ENCODE measurements at regions not wholly inside any gene's neighbourhood (a gene's known extent, or its start where the extent isn't known, plus 50 kb on each side); places are given as distances from the start of the nearest gene placed in this dataset.

GRCh38 chr7:16187131-16187530 lies 234.2 kb downstream of the CRPPA start:
- Histone ChIP-seq H3K4me3 (ENCODE audit: low read length) (no peak overlapping the region), H3K4me1 (ENCODE audit: insufficient read depth, low read length) (no peaks in the 10 kb centered on the region), H2AFZ (ENCODE audit: low read depth, low read length) (no peak overlapping the region), H3K9me3 (ENCODE audit: low read length) (no peaks in the 10 kb centered on the region), H3K27me3 (ENCODE audit: insufficient read depth, low read length) (no peaks in the 10 kb centered on the region), H3K36me3 (ENCODE audit: insufficient read depth, low read length) (no peaks in the 10 kb centered on the region)

- H3K27me3 ChIP-seq (ENCODE audit: insufficient read depth, low read length) = no peaks in the 10 kb centered on the region
- no peaks in the 10 kb centered on the region for H3K36me3 ChIP-seq (ENCODE audit: insufficient read depth, low read length)
- no peak overlapping the region for H3K4me3 ChIP-seq (ENCODE audit: low read length)
- H3K4me1 ChIP-seq (ENCODE audit: insufficient read depth, low read length) = no peaks in the 10 kb centered on the region
- no peaks in the 10 kb centered on the region for H3K9me3 ChIP-seq (ENCODE audit: low read length)
- no peak overlapping the region for H2AFZ ChIP-seq (ENCODE audit: low read depth, low read length)
Measured at GRCh38 chr7:16178585-16178984, 242.8 kb downstream of the CRPPA start.

- H3K36me3 ChIP-seq (ENCODE audit: insufficient read depth, low read length) = no peaks in the 10 kb centered on the region
- H3K9me3 ChIP-seq (ENCODE audit: low read length) = no peaks in the 10 kb centered on the region
- no peak overlapping the region for H3K4me3 ChIP-seq (ENCODE audit: low read length)
- H3K27me3 ChIP-seq (ENCODE audit: insufficient read depth, low read length) = no peaks in the 10 kb centered on the region
- no peaks in the 10 kb centered on the region for H3K4me1 ChIP-seq (ENCODE audit: insufficient read depth, low read length)
- no peak overlapping the region for H2AFZ ChIP-seq (ENCODE audit: low read depth, low read length)
Measured at GRCh38 chr7:16178092-16178491, 243.2 kb downstream of the CRPPA start.

- H3K9me3 ChIP-seq (ENCODE audit: low read length) = no peaks in the 10 kb centered on the region
- no peak overlapping the region for H2AFZ ChIP-seq (ENCODE audit: low read depth, low read length)
- H3K36me3 ChIP-seq (ENCODE audit: insufficient read depth, low read length) = no peaks in the 10 kb centered on the region
- no peaks in the 10 kb centered on the region for H3K27me3 ChIP-seq (ENCODE audit: insufficient read depth, low read length)
- H3K4me1 ChIP-seq (ENCODE audit: insufficient read depth, low read length) = no peaks in the 10 kb centered on the region
- H3K4me3 ChIP-seq (ENCODE audit: low read length) = no peak overlapping the region
Measured at GRCh38 chr7:16174253-16174652, 247.1 kb downstream of the CRPPA start.

GRCh38 chr7:16172366-16172765 lies 249.0 kb downstream of the CRPPA start:
- Histone ChIP-seq H3K4me3 (ENCODE audit: low read length) (no peak overlapping the region), H2AFZ (ENCODE audit: low read depth, low read length) (no peak overlapping the region), H3K27me3 (ENCODE audit: insufficient read depth, low read length) (no peaks in the 10 kb centered on the region), H3K4me1 (ENCODE audit: insufficient read depth, low read length) (no peaks in the 10 kb centered on the region), H3K36me3 (ENCODE audit: insufficient read depth, low read length) (no peaks in the 10 kb centered on the region), H3K9me3 (ENCODE audit: low read length) (no peaks in the 10 kb centered on the region)

- no peaks in the 10 kb centered on the region for H3K36me3 ChIP-seq (ENCODE audit: insufficient read depth, low read length)
- no peak overlapping the region for H2AFZ ChIP-seq (ENCODE audit: low read depth, low read length)
- H3K9me3 ChIP-seq (ENCODE audit: low read length) = no peaks in the 10 kb centered on the region
- no peak overlapping the region for H3K4me3 ChIP-seq (ENCODE audit: low read length)
- H3K27me3 ChIP-seq (ENCODE audit: insufficient read depth, low read length) = no peaks in the 10 kb centered on the region
- H3K4me1 ChIP-seq (ENCODE audit: insufficient read depth, low read length) = no peaks in the 10 kb centered on the region
Measured at GRCh38 chr7:16171928-16172327, 249.4 kb downstream of the CRPPA start.

GRCh38 chr7:16170671-16171070 lies 250.7 kb downstream of the CRPPA start:
- no peaks in the 10 kb centered on the region for H3K9me3 ChIP-seq (ENCODE audit: low read length)
- no peaks in the 10 kb centered on the region for H3K4me1 ChIP-seq (ENCODE audit: insufficient read depth, low read length)
- H3K36me3 ChIP-seq (ENCODE audit: insufficient read depth, low read length) = no peaks in the 10 kb centered on the region
- no peak overlapping the region for H3K4me3 ChIP-seq (ENCODE audit: low read length)
- no peak overlapping the region for H2AFZ ChIP-seq (ENCODE audit: low read depth, low read length)
- no peaks in the 10 kb centered on the region for H3K27me3 ChIP-seq (ENCODE audit: insufficient read depth, low read length)

GRCh38 chr7:16169537-16169936 lies 251.8 kb downstream of the CRPPA start:
- Histone ChIP-seq H2AFZ (ENCODE audit: low read depth, low read length) (no peak overlapping the region), H3K27me3 (ENCODE audit: insufficient read depth, low read length) (no peaks in the 10 kb centered on the region), H3K4me3 (ENCODE audit: low read length) (no peak overlapping the region), H3K36me3 (ENCODE audit: insufficient read depth, low read length) (no peaks in the 10 kb centered on the region), H3K4me1 (ENCODE audit: insufficient read depth, low read length) (no peaks in the 10 kb centered on the region), H3K9me3 (ENCODE audit: low read length) (no peaks in the 10 kb centered on the region)

- Histone ChIP-seq H3K9me3 (ENCODE audit: low read length) (no peaks in the 10 kb centered on the region), H3K4me3 (ENCODE audit: low read length) (no peak overlapping the region), H3K27me3 (ENCODE audit: insufficient read depth, low read length) (no peaks in the 10 kb centered on the region), H3K4me1 (ENCODE audit: insufficient read depth, low read length) (no peaks in the 10 kb centered on the region), H3K36me3 (ENCODE audit: insufficient read depth, low read length) (no peaks in the 10 kb centered on the region), H2AFZ (ENCODE audit: low read depth, low read length) (no peak overlapping the region)
Measured at GRCh38 chr7:16167526-16167925, 253.8 kb downstream of the CRPPA start.

GRCh38 chr7:16144361-16144760 lies 277.0 kb downstream of the CRPPA start:
- Histone ChIP-seq H3K4me1 (ENCODE audit: insufficient read depth, low read length) (peaks cover 12% of the 10 kb centered on the region), H3K4me3 (ENCODE audit: low read length) (no peak overlapping the region), H3K27me3 (ENCODE audit: insufficient read depth, low read length) (no peaks in the 10 kb centered on the region), H3K9me3 (ENCODE audit: low read length) (peaks cover 7% of the 10 kb centered on the region), H3K36me3 (ENCODE audit: insufficient read depth, low read length) (no peaks in the 10 kb centered on the region), H2AFZ (ENCODE audit: low read depth, low read length) (no peak overlapping the region)

GRCh38 chr7:16137944-16138343 lies 283.4 kb downstream of the CRPPA start:
- no peaks in the 10 kb centered on the region for H3K27me3 ChIP-seq (ENCODE audit: insufficient read depth, low read length)
- H3K36me3 ChIP-seq (ENCODE audit: insufficient read depth, low read length) = no peaks in the 10 kb centered on the region
- no peak overlapping the region for H3K4me3 ChIP-seq (ENCODE audit: low read length)
- H3K9me3 ChIP-seq (ENCODE audit: low read length) = no peaks in the 10 kb centered on the region
- H3K4me1 ChIP-seq (ENCODE audit: insufficient read depth, low read length) = peaks cover 12% of the 10 kb centered on the region
- H2AFZ ChIP-seq (ENCODE audit: low read depth, low read length) = no peak overlapping the region

GRCh38 chr7:16136896-16137295 lies 284.4 kb downstream of the CRPPA start:
- H3K36me3 ChIP-seq (ENCODE audit: insufficient read depth, low read length) = no peaks in the 10 kb centered on the region
- H3K9me3 ChIP-seq (ENCODE audit: low read length) = no peaks in the 10 kb centered on the region
- peaks cover 11% of the 10 kb centered on the region for H3K4me1 ChIP-seq (ENCODE audit: insufficient read depth, low read length)
- no peak overlapping the region for H2AFZ ChIP-seq (ENCODE audit: low read depth, low read length)
- H3K4me3 ChIP-seq (ENCODE audit: low read length) = no peak overlapping the region
- H3K27me3 ChIP-seq (ENCODE audit: insufficient read depth, low read length) = no peaks in the 10 kb centered on the region

GRCh38 chr7:16135658-16136057 lies 285.7 kb downstream of the CRPPA start:
- no peaks in the 10 kb centered on the region for H3K27me3 ChIP-seq (ENCODE audit: insufficient read depth, low read length)
- H3K9me3 ChIP-seq (ENCODE audit: low read length) = no peaks in the 10 kb centered on the region
- no peak overlapping the region for H3K4me3 ChIP-seq (ENCODE audit: low read length)
- H2AFZ ChIP-seq (ENCODE audit: low read depth, low read length) = no peak overlapping the region
- H3K36me3 ChIP-seq (ENCODE audit: insufficient read depth, low read length) = no peaks in the 10 kb centered on the region
- peaks cover under 1% of the 10 kb centered on the region for H3K4me1 ChIP-seq (ENCODE audit: insufficient read depth, low read length)
